BLaER1 (cell line): ENCODE measurements at regions not wholly inside any gene's neighbourhood (a gene's known extent, or its start where the extent isn't known, plus 50 kb on each side); places are given as distances from the start of the nearest gene placed in this dataset.

Experiments
- H3K27ac ChIP-seq: shearing (Covaris generic); formaldehyde crosslinking; 2 replicates; pipeline ENCODE4 v1.8.1; 2022
- H3K27me3 ChIP-seq: shearing (Covaris generic); formaldehyde crosslinking; 2 replicates; pipeline ENCODE4 v1.8.1; 2022
- H3K36me3 ChIP-seq: shearing (Covaris generic); formaldehyde crosslinking; 2 replicates; pipeline ENCODE4 v1.8.1; 2022
- H3K4me1 ChIP-seq: shearing (Covaris generic); formaldehyde crosslinking; 2 replicates; pipeline ENCODE4 v1.8.1; 2022
- H3K4me2 ChIP-seq: shearing (Covaris generic); formaldehyde crosslinking; 2 replicates; pipeline ENCODE4 v1.8.1; 2022
- H3K4me3 ChIP-seq: shearing (Covaris generic); formaldehyde crosslinking; 2 replicates; pipeline ENCODE4 v1.8.1; 2022
- H3K9ac ChIP-seq: shearing (Covaris generic); formaldehyde crosslinking; 2 replicates; pipeline ENCODE4 v1.8.1; 2022
- H3K9me3 ChIP-seq: shearing (Covaris generic); formaldehyde crosslinking; 2 replicates; pipeline ENCODE4 v1.8.1; 2022
- H4K20me1 ChIP-seq: shearing (Covaris generic); formaldehyde crosslinking; 2 replicates; pipeline ENCODE4 v1.8.1; 2022
- Cebpa-rat ChIP-seq: shearing (Covaris generic); IDR thresholded peaks from 2 replicates; pipeline ENCODE4 v1.8.1; 2022

GRCh38 chr2:171608168-171608567, 79.1 kb upstream of the DYNC1I2 start:
- Histone ChIP-seq H3K36me3 (no peaks in the 10 kb centered on the region), H3K4me3 (no peak overlapping the region), H3K27ac (no peak overlapping the region), H3K9ac (no peak overlapping the region), H3K4me2 (no peak overlapping the region), H3K4me1 (no peaks in the 10 kb centered on the region), H3K9me3 (peaks cover 12% of the 10 kb centered on the region), H4K20me1 (no peaks in the 10 kb centered on the region), H3K27me3 (no peaks in the 10 kb centered on the region)
- TF ChIP-seq Cebpa-rat: no peak

GRCh38 chr2:171610824-171611223, 76.4 kb upstream of the DYNC1I2 start:
- TF ChIP-seq Cebpa-rat: no peak
- no peak overlapping the region for H3K9ac ChIP-seq
- no peak overlapping the region for H3K27ac ChIP-seq
- no peaks in the 10 kb centered on the region for H4K20me1 ChIP-seq
- no peaks in the 10 kb centered on the region for H3K27me3 ChIP-seq
- H3K36me3 ChIP-seq: no peaks in the 10 kb centered on the region
- H3K9me3 ChIP-seq: peaks cover 12% of the 10 kb centered on the region
- no peaks in the 10 kb centered on the region for H3K4me1 ChIP-seq
- no peak overlapping the region for H3K4me2 ChIP-seq
- H3K4me3 ChIP-seq: no peak overlapping the region

GRCh38 chr2:171615069-171615468, 72.2 kb upstream of the DYNC1I2 start:
- no peaks in the 10 kb centered on the region for H3K36me3 ChIP-seq
- H3K9me3 ChIP-seq: 0 out of 2 replicates have a peak, but pooled peaks cover 6% of the 10 kb centered on the region
- no peaks in the 10 kb centered on the region for H3K27me3 ChIP-seq
- TF ChIP-seq Cebpa-rat: no peak
- H3K4me1 ChIP-seq: no peaks in the 10 kb centered on the region
- no peak overlapping the region for H3K9ac ChIP-seq
- H3K4me3 ChIP-seq: no peak overlapping the region
- H4K20me1 ChIP-seq: no peaks in the 10 kb centered on the region
- H3K4me2 ChIP-seq: no peak overlapping the region
- H3K27ac ChIP-seq: no peak overlapping the region

GRCh38 chr2:171617981-171618380, 69.3 kb upstream of the DYNC1I2 start:
- Histone ChIP-seq H3K36me3 (no peaks in the 10 kb centered on the region), H3K9ac (no peak overlapping the region), H4K20me1 (no peaks in the 10 kb centered on the region), H3K27me3 (no peaks in the 10 kb centered on the region), H3K4me1 (no peaks in the 10 kb centered on the region), H3K27ac (no peak overlapping the region), H3K4me3 (no peak overlapping the region), H3K4me2 (no peak overlapping the region), H3K9me3 (no peaks in the 10 kb centered on the region)
- TF ChIP-seq Cebpa-rat: no peak

- H3K4me2 ChIP-seq: no peak overlapping the region
- no peaks in the 10 kb centered on the region for H3K36me3 ChIP-seq
- peaks cover 46% of the 10 kb centered on the region for H3K9me3 ChIP-seq
- H3K9ac ChIP-seq: no peak overlapping the region
- no peak for TF ChIP-seq Cebpa-rat
- no peak overlapping the region for H3K4me3 ChIP-seq
- H3K27me3 ChIP-seq: no peaks in the 10 kb centered on the region
- no peak overlapping the region for H3K27ac ChIP-seq
- H3K4me1 ChIP-seq: no peaks in the 10 kb centered on the region
- no peaks in the 10 kb centered on the region for H4K20me1 ChIP-seq
Observed at GRCh38 chr2:171625006-171625405, 62.3 kb upstream of the DYNC1I2 start.

GRCh38 chr2:171626949-171627348, 60.3 kb upstream of the DYNC1I2 start:
- H3K36me3 ChIP-seq: peaks cover 7% of the 10 kb centered on the region; the same call in 1 of the 2 replicates
- TF ChIP-seq Cebpa-rat: no peak
- H3K27me3 ChIP-seq: no peaks in the 10 kb centered on the region
- no peak overlapping the region for H3K4me2 ChIP-seq
- H3K27ac ChIP-seq: no peak overlapping the region
- no peaks in the 10 kb centered on the region for H4K20me1 ChIP-seq
- H3K9ac ChIP-seq: no peak overlapping the region
- H3K4me3 ChIP-seq: no peak overlapping the region
- H3K4me1 ChIP-seq: no peaks in the 10 kb centered on the region
- peaks cover 66% of the 10 kb centered on the region for H3K9me3 ChIP-seq

GRCh38 chr2:171627412-171627811, 59.9 kb upstream of the DYNC1I2 start:
- Histone ChIP-seq H3K27ac (no peak overlapping the region), H3K9ac (no peak overlapping the region), H3K4me3 (no peak overlapping the region), H4K20me1 (no peaks in the 10 kb centered on the region), H3K4me1 (no peaks in the 10 kb centered on the region), H3K36me3 (peaks cover 7% of the 10 kb centered on the region; the same call in 1 of the 2 replicates), H3K27me3 (no peaks in the 10 kb centered on the region), H3K9me3 (peaks cover 71% of the 10 kb centered on the region), H3K4me2 (no peak overlapping the region)
- no peak for TF ChIP-seq Cebpa-rat

GRCh38 chr2:171629113-171629512, 58.2 kb upstream of the DYNC1I2 start:
- H3K4me2 ChIP-seq: no peak overlapping the region
- no peak for TF ChIP-seq Cebpa-rat
- H3K36me3 ChIP-seq: peaks cover 7% of the 10 kb centered on the region; the same call in 1 of the 2 replicates
- no peaks in the 10 kb centered on the region for H4K20me1 ChIP-seq
- peaks cover 85% of the 10 kb centered on the region for H3K9me3 ChIP-seq
- no peak overlapping the region for H3K4me3 ChIP-seq
- H3K9ac ChIP-seq: no peak overlapping the region
- no peak overlapping the region for H3K27ac ChIP-seq
- no peaks in the 10 kb centered on the region for H3K4me1 ChIP-seq
- H3K27me3 ChIP-seq: no peaks in the 10 kb centered on the region

GRCh38 chr2:171630089-171630770, 57.0 kb upstream of the DYNC1I2 start:
- no peaks in the 10 kb centered on the region for H3K4me1 ChIP-seq
- H3K9ac ChIP-seq: no peak overlapping the region
- no peaks in the 10 kb centered on the region for H3K27me3 ChIP-seq
- H3K4me2 ChIP-seq: no peak overlapping the region
- no peak overlapping the region for H3K27ac ChIP-seq
- no peak overlapping the region for H3K4me3 ChIP-seq
- no peaks in the 10 kb centered on the region for H4K20me1 ChIP-seq
- H3K36me3 ChIP-seq: peaks cover 7% of the 10 kb centered on the region; the same call in 1 of the 2 replicates
- peaks cover 85% of the 10 kb centered on the region for H3K9me3 ChIP-seq
- TF ChIP-seq Cebpa-rat: no peak

GRCh38 chr2:171630812-171631626, 56.2 kb upstream of the DYNC1I2 start:
- Histone ChIP-seq H3K9me3 (peaks cover 78% of the 10 kb centered on the region), H4K20me1 (no peaks in the 10 kb centered on the region)

More at GRCh38 chr2:171630812-171631626, 56.2 kb upstream of the DYNC1I2 start:
- Histone ChIP-seq H3K9ac (no peak overlapping the region), H3K4me1 (no peaks in the 10 kb centered on the region), H3K4me2 (no peak overlapping the region), H3K36me3 (peaks cover 7% of the 10 kb centered on the region; the same call in 1 of the 2 replicates), H3K27ac (no peak overlapping the region), H3K4me3 (no peak overlapping the region), H3K27me3 (no peaks in the 10 kb centered on the region)
- no peak for TF ChIP-seq Cebpa-rat
